NCI-H226 (cell line): ENCODE measurements at regions not wholly inside any gene's neighbourhood (a gene's known extent, or its start where the extent isn't known, plus 50 kb on each side); places are given as distances from the start of the nearest gene placed in this dataset.
"Not testable (repeated sequence)": the region's sequence is repeated elsewhere in the genome, so short reads cannot be mapped to it uniquely, and the experiment has no call there.

Experiments
- DNase-seq: peaks from one replicate; pipeline ENCODE4 v3.0.0-alpha.2; 2015

- not testable (repeated sequence) for DNase-seq
Measured at GRCh38 chr12:127140864-127141484, 1126.0 kb upstream of the TMEM132C start.

GRCh38 chr12:127143020-127143419 lies 1124.0 kb upstream of the TMEM132C start:
- no peak for DNase-seq

GRCh38 chr12:127144770-127145169 lies 1122.2 kb upstream of the TMEM132C start:
- no peak for DNase-seq

GRCh38 chr12:127145241-127145928 lies 1121.6 kb upstream of the TMEM132C start:
- DNase-seq = no peak

- DNase-seq = no peak
Measured at GRCh38 chr12:127145929-127146789, 1120.8 kb upstream of the TMEM132C start.

GRCh38 chr12:127146991-127147718 lies 1119.8 kb upstream of the TMEM132C start:
- DNase-seq = no peak

GRCh38 chr12:127147724-127148123 lies 1119.2 kb upstream of the TMEM132C start:
- no peak for DNase-seq

- no peak for DNase-seq
Measured at GRCh38 chr12:127148318-127148717, 1118.7 kb upstream of the TMEM132C start.

- DNase-seq = no peak
Measured at GRCh38 chr12:127149226-127149964, 1117.6 kb upstream of the TMEM132C start.

GRCh38 chr12:127150028-127150427 lies 1116.9 kb upstream of the TMEM132C start:
- no peak for DNase-seq

GRCh38 chr12:127150479-127150878 lies 1116.5 kb upstream of the TMEM132C start:
- no peak for DNase-seq

- DNase-seq = no peak
Measured at GRCh38 chr12:127150956-127151355, 1116.0 kb upstream of the TMEM132C start.

GRCh38 chr12:127153996-127154395 lies 1113.0 kb upstream of the TMEM132C start:
- no peak for DNase-seq

- DNase-seq = not testable (repeated sequence)
Measured at GRCh38 chr12:127154830-127155229, 1112.1 kb upstream of the TMEM132C start.

- DNase-seq = not testable (repeated sequence)
Measured at GRCh38 chr12:127155935-127156619, 1110.9 kb upstream of the TMEM132C start.

- not testable (repeated sequence) for DNase-seq
Measured at GRCh38 chr12:127157501-127158366, 1109.2 kb upstream of the TMEM132C start.

- DNase-seq = no peak
Measured at GRCh38 chr12:127158385-127159061, 1108.4 kb upstream of the TMEM132C start.

- DNase-seq = no peak
Measured at GRCh38 chr12:127161466-127161865, 1105.5 kb upstream of the TMEM132C start.

GRCh38 chr12:127162307-127162706 lies 1104.7 kb upstream of the TMEM132C start:
- DNase-seq = no peak

GRCh38 chr12:127162902-127163301 lies 1104.1 kb upstream of the TMEM132C start:
- DNase-seq = no peak
